ENCODE measurements at regions not wholly inside any gene's neighbourhood (a gene's known extent, or its start where the extent isn't known, plus 50 kb on each side); places are given as distances from the start of the nearest gene placed in this dataset.

DNA sequence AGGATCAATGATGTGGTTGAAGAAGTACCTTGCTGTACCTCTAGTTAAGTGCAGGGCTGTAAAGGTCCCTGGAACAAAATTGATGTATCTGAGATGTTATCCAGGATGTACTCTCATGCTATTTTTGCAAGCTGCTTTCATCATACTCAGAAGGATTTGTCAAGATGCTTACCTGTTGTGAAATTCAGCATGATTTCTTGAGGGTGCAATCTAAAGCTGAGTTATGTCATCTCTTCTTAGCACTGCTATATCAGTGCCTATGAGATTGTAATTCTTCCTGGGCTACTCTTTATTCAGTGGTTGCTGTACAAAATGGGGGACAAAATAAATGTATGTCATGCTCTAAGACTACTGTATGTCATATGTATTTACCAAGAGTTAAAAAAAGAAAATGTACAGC lies 340.7 kb upstream of the LMO3 start:
- TF ChIP-seq PRRX2 (CRISPR knock-in tag; IDR thresholded peaks at IDR 0.05) = no peak
- TF ChIP-seq, protein P1, sequence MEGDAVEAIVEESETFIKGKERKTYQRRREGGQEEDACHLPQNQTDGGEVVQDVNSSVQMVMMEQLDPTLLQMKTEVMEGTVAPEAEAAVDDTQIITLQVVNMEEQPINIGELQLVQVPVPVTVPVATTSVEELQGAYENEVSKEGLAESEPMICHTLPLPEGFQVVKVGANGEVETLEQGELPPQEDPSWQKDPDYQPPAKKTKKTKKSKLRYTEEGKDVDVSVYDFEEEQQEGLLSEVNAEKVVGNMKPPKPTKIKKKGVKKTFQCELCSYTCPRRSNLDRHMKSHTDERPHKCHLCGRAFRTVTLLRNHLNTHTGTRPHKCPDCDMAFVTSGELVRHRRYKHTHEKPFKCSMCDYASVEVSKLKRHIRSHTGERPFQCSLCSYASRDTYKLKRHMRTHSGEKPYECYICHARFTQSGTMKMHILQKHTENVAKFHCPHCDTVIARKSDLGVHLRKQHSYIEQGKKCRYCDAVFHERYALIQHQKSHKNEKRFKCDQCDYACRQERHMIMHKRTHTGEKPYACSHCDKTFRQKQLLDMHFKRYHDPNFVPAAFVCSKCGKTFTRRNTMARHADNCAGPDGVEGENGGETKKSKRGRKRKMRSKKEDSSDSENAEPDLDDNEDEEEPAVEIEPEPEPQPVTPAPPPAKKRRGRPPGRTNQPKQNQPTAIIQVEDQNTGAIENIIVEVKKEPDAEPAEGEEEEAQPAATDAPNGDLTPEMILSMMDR (IDR thresholded peaks at IDR 0.05) = no peak
- TF ChIP-seq, protein P2, sequence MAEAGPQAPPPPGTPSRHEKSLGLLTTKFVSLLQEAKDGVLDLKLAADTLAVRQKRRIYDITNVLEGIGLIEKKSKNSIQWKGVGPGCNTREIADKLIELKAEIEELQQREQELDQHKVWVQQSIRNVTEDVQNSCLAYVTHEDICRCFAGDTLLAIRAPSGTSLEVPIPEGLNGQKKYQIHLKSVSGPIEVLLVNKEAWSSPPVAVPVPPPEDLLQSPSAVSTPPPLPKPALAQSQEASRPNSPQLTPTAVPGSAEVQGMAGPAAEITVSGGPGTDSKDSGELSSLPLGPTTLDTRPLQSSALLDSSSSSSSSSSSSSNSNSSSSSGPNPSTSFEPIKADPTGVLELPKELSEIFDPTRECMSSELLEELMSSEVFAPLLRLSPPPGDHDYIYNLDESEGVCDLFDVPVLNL (CRISPR knock-in tag; IDR thresholded peaks at IDR 0.05; ENCODE audit: borderline replicate concordance, low read depth) = no peak
- no peak for TF ChIP-seq SMAD3 (CRISPR knock-in tag; IDR thresholded peaks at IDR 0.05; ENCODE audit: borderline replicate concordance)
